ENCODE measurements at regions not wholly inside any gene's neighbourhood (a gene's known extent, or its start where the extent isn't known, plus 50 kb on each side); places are given as distances from the start of the nearest gene placed in this dataset.

- Histone ChIP-seq H2BK15ac (ENCODE audit: low read length) (no peak overlapping the region), H3K4me3 (ENCODE audit: low read length in 2 of 2) (no peak overlapping the region), H2AK5ac (ENCODE audit: low read depth, low read length) (no peak overlapping the region), H3K79me1 (ENCODE audit: low read depth, low read length) (no peaks in the 10 kb centered on the region), H4K8ac (ENCODE audit: low read depth, low read length) (no peak overlapping the region), H2BK12ac (ENCODE audit: low read length) (no peak overlapping the region), H3K4me1 (ENCODE audit: control insufficient read depth in 2 of 2, insufficient read depth in 1 of 2, low read depth in 1 of 2, low read length in 2 of 2) (no peaks in the 10 kb centered on the region), H2AFZ (ENCODE audit: low read length) (no peak overlapping the region), H3K4ac (ENCODE audit: low read length) (no peak overlapping the region), H2BK120ac (ENCODE audit: low read depth, low read length) (no peak overlapping the region), H2BK5ac (ENCODE audit: low read length) (no peak overlapping the region), H3K27ac (replicated peaks; ENCODE audit: low read length) (no peak overlapping the region), H3K9ac (ENCODE audit: low read depth, low read length, poor library complexity) (no peak overlapping the region), H3K14ac (ENCODE audit: low read length) (no peak overlapping the region), H3K36me3 (replicated peaks in 1 of 2; ENCODE audit: control insufficient read depth in 2 of 2, insufficient read depth in 2 of 2, low read length in 2 of 2) (no peaks in the 10 kb centered on the region), H3K9me3 (replicated peaks in 1 of 2; ENCODE audit: control insufficient read depth in 2 of 2, insufficient read depth in 1 of 2, low read depth in 1 of 2, low read length in 2 of 2) (peaks cover 0 to 2% of the 10 kb centered on the region in 2 donors), H4K91ac (ENCODE audit: low read depth, low read length, poor library complexity) (no peak overlapping the region), H3K18ac (ENCODE audit: low read length) (no peak overlapping the region), H3K23ac (ENCODE audit: low read depth, low read length, poor library complexity) (no peak overlapping the region), H3K4me2 (ENCODE audit: insufficient read depth, low read length, poor library complexity, severe bottlenecking) (no peak overlapping the region), H3K27me3 (ENCODE audit: control insufficient read depth in 3 of 3, insufficient read depth in 3 of 3, low read depth in 1 of 3, low read length in 3 of 3) (no peaks in the 10 kb centered on the region)
- no CpG with 5 or more reads among the region's 2 CpGs for WGBS, 2 donors (ENCODE audit: extremely low coverage in 2 of 2, insufficient read length in 2 of 2, insufficient replicate concordance in 1 of 2)
- DNase-seq (ENCODE audit: low spot score): no peak
Observed at GRCh38 chr18:22099925-22100324, 69.5 kb upstream of the GATA6 start.

DNA sequence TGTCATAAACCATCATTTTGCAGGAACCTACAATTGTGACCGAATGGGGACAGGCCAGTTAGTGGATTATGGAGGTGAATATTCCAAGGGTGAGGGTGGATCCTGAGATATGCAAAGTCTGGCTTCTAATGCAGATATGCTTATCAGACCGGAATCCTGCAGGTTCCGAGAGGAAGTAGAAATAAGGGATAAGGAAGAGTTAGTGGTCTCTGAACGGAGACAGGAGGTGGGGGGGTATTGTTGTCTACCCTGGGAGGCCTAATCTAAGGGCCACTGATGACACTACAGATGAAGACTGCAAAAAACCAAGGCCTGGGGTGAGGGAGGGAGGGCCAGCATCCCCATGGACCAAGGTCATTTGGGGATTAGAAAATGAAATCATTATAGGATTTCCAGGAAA lies 67.7 kb upstream of the GATA6 start:
- no peak for DNase-seq (ENCODE audit: low spot score)
- no peaks in the 10 kb centered on the region for H3K79me1 ChIP-seq (ENCODE audit: low read depth, low read length)
- H3K27me3 ChIP-seq (ENCODE audit: control insufficient read depth in 3 of 3, insufficient read depth in 3 of 3, low read depth in 1 of 3, low read length in 3 of 3): no peaks in the 10 kb centered on the region
- H3K4ac ChIP-seq (ENCODE audit: low read length): no peak overlapping the region
- no peak overlapping the region for H3K9ac ChIP-seq (ENCODE audit: low read depth, low read length, poor library complexity)
- no peak overlapping the region for H3K23ac ChIP-seq (ENCODE audit: low read depth, low read length, poor library complexity)
- no peak overlapping the region for H2BK15ac ChIP-seq (ENCODE audit: low read length)
- no peak overlapping the region for H3K14ac ChIP-seq (ENCODE audit: low read length)
- no peak overlapping the region for H2BK12ac ChIP-seq (ENCODE audit: low read length)
- WGBS, 2 donors (ENCODE audit: extremely low coverage in 2 of 2, insufficient read length in 2 of 2, insufficient replicate concordance in 1 of 2): no CpG with 5 or more reads among the region's 4 CpGs
- no peak overlapping the region for H2BK5ac ChIP-seq (ENCODE audit: low read length)
- no peaks in the 10 kb centered on the region for H3K36me3 ChIP-seq (replicated peaks in 1 of 2; ENCODE audit: control insufficient read depth in 2 of 2, insufficient read depth in 2 of 2, low read length in 2 of 2)
- no peak overlapping the region for H2AFZ ChIP-seq (ENCODE audit: low read length)
- H3K4me1 ChIP-seq (ENCODE audit: control insufficient read depth in 2 of 2, insufficient read depth in 1 of 2, low read depth in 1 of 2, low read length in 2 of 2): no peaks in the 10 kb centered on the region
- peaks cover 0 to 2% of the 10 kb centered on the region in 2 donors for H3K9me3 ChIP-seq (replicated peaks in 1 of 2; ENCODE audit: control insufficient read depth in 2 of 2, insufficient read depth in 1 of 2, low read depth in 1 of 2, low read length in 2 of 2)
- H4K91ac ChIP-seq (ENCODE audit: low read depth, low read length, poor library complexity): no peak overlapping the region
- H2AK5ac ChIP-seq (ENCODE audit: low read depth, low read length): no peak overlapping the region
- no peak overlapping the region for H3K18ac ChIP-seq (ENCODE audit: low read length)
- H2BK120ac ChIP-seq (ENCODE audit: low read depth, low read length): no peak overlapping the region
- H3K27ac ChIP-seq (replicated peaks; ENCODE audit: low read length): no peak overlapping the region
- H4K8ac ChIP-seq (ENCODE audit: low read depth, low read length): no peak overlapping the region
- H3K4me3 ChIP-seq (ENCODE audit: low read length in 2 of 2): no peak overlapping the region
- no peak overlapping the region for H3K4me2 ChIP-seq (ENCODE audit: insufficient read depth, low read length, poor library complexity, severe bottlenecking)

- no peak overlapping the region for H4K8ac ChIP-seq (ENCODE audit: low read depth, low read length)
- no peaks in the 10 kb centered on the region for H3K79me1 ChIP-seq (ENCODE audit: low read depth, low read length)
- WGBS, 2 donors (ENCODE audit: extremely low coverage in 2 of 2, insufficient read length in 2 of 2, insufficient replicate concordance in 1 of 2): no CpG with 5 or more reads among the region's 7 CpGs
- DNase-seq (ENCODE audit: low spot score): no peak
- no peak overlapping the region for H2AK5ac ChIP-seq (ENCODE audit: low read depth, low read length)
- H3K4me1 ChIP-seq (ENCODE audit: control insufficient read depth in 2 of 2, insufficient read depth in 1 of 2, low read depth in 1 of 2, low read length in 2 of 2): no peaks in the 10 kb centered on the region
- no peaks in the 10 kb centered on the region for H3K27me3 ChIP-seq (ENCODE audit: control insufficient read depth in 3 of 3, insufficient read depth in 3 of 3, low read depth in 1 of 3, low read length in 3 of 3)
- no peak overlapping the region for H3K4me2 ChIP-seq (ENCODE audit: insufficient read depth, low read length, poor library complexity, severe bottlenecking)
- H3K23ac ChIP-seq (ENCODE audit: low read depth, low read length, poor library complexity): no peak overlapping the region
- no peak overlapping the region for H2BK120ac ChIP-seq (ENCODE audit: low read depth, low read length)
- H2BK15ac ChIP-seq (ENCODE audit: low read length): no peak overlapping the region
- peaks cover 0 to 2% of the 10 kb centered on the region in 2 donors for H3K9me3 ChIP-seq (replicated peaks in 1 of 2; ENCODE audit: control insufficient read depth in 2 of 2, insufficient read depth in 1 of 2, low read depth in 1 of 2, low read length in 2 of 2)
- H4K91ac ChIP-seq (ENCODE audit: low read depth, low read length, poor library complexity): no peak overlapping the region
- no peak overlapping the region for H3K4ac ChIP-seq (ENCODE audit: low read length)
- no peaks in the 10 kb centered on the region for H3K36me3 ChIP-seq (replicated peaks in 1 of 2; ENCODE audit: control insufficient read depth in 2 of 2, insufficient read depth in 2 of 2, low read length in 2 of 2)
- H3K9ac ChIP-seq (ENCODE audit: low read depth, low read length, poor library complexity): no peak overlapping the region
- no peak overlapping the region for H2AFZ ChIP-seq (ENCODE audit: low read length)
- no peak overlapping the region for H3K27ac ChIP-seq (replicated peaks; ENCODE audit: low read length)
- no peak overlapping the region for H3K18ac ChIP-seq (ENCODE audit: low read length)
- H3K14ac ChIP-seq (ENCODE audit: low read length): no peak overlapping the region
- H2BK12ac ChIP-seq (ENCODE audit: low read length): no peak overlapping the region
- no peak overlapping the region for H2BK5ac ChIP-seq (ENCODE audit: low read length)
- no peak overlapping the region for H3K4me3 ChIP-seq (ENCODE audit: low read length in 2 of 2)
Observed at GRCh38 chr18:22102953-22103646, 66.3 kb upstream of the GATA6 start.

GRCh38 chr18:22103647-22104031 lies 65.8 kb upstream of the GATA6 start:
- no peak overlapping the region for H3K14ac ChIP-seq (ENCODE audit: low read length)
- no peak overlapping the region for H3K9ac ChIP-seq (ENCODE audit: low read depth, low read length, poor library complexity)
- no peak overlapping the region for H2AFZ ChIP-seq (ENCODE audit: low read length)
- no CpG with 5 or more reads among the region's 6 CpGs for WGBS, 2 donors (ENCODE audit: extremely low coverage in 2 of 2, insufficient read length in 2 of 2, insufficient replicate concordance in 1 of 2)
- no peaks in the 10 kb centered on the region for H3K27me3 ChIP-seq (ENCODE audit: control insufficient read depth in 3 of 3, insufficient read depth in 3 of 3, low read depth in 1 of 3, low read length in 3 of 3)
- H3K4me3 ChIP-seq (ENCODE audit: low read length in 2 of 2): no peak overlapping the region
- no peak overlapping the region for H3K18ac ChIP-seq (ENCODE audit: low read length)
- no peak overlapping the region for H2BK15ac ChIP-seq (ENCODE audit: low read length)
- H2AK5ac ChIP-seq (ENCODE audit: low read depth, low read length): no peak overlapping the region
- H3K4me2 ChIP-seq (ENCODE audit: insufficient read depth, low read length, poor library complexity, severe bottlenecking): no peak overlapping the region
- no peak overlapping the region for H2BK12ac ChIP-seq (ENCODE audit: low read length)
- peaks cover 0 to 2% of the 10 kb centered on the region in 2 donors for H3K9me3 ChIP-seq (replicated peaks in 1 of 2; ENCODE audit: control insufficient read depth in 2 of 2, insufficient read depth in 1 of 2, low read depth in 1 of 2, low read length in 2 of 2)
- H3K79me1 ChIP-seq (ENCODE audit: low read depth, low read length): no peaks in the 10 kb centered on the region
- no peak overlapping the region for H3K4ac ChIP-seq (ENCODE audit: low read length)
- no peak overlapping the region for H2BK120ac ChIP-seq (ENCODE audit: low read depth, low read length)
- H3K4me1 ChIP-seq (ENCODE audit: control insufficient read depth in 2 of 2, insufficient read depth in 1 of 2, low read depth in 1 of 2, low read length in 2 of 2): no peaks in the 10 kb centered on the region
- DNase-seq (ENCODE audit: low spot score): no peak
- H3K27ac ChIP-seq (replicated peaks; ENCODE audit: low read length): no peak overlapping the region
- no peak overlapping the region for H2BK5ac ChIP-seq (ENCODE audit: low read length)
- no peaks in the 10 kb centered on the region for H3K36me3 ChIP-seq (replicated peaks in 1 of 2; ENCODE audit: control insufficient read depth in 2 of 2, insufficient read depth in 2 of 2, low read length in 2 of 2)
- no peak overlapping the region for H4K8ac ChIP-seq (ENCODE audit: low read depth, low read length)
- no peak overlapping the region for H4K91ac ChIP-seq (ENCODE audit: low read depth, low read length, poor library complexity)
- H3K23ac ChIP-seq (ENCODE audit: low read depth, low read length, poor library complexity): no peak overlapping the region

Data from neuronal stem cell (in vitro differentiated cells).